ENCODE measurements at regions not wholly inside any gene's neighbourhood (a gene's known extent, or its start where the extent isn't known, plus 50 kb on each side); places are given as distances from the start of the nearest gene placed in this dataset.

DNA sequence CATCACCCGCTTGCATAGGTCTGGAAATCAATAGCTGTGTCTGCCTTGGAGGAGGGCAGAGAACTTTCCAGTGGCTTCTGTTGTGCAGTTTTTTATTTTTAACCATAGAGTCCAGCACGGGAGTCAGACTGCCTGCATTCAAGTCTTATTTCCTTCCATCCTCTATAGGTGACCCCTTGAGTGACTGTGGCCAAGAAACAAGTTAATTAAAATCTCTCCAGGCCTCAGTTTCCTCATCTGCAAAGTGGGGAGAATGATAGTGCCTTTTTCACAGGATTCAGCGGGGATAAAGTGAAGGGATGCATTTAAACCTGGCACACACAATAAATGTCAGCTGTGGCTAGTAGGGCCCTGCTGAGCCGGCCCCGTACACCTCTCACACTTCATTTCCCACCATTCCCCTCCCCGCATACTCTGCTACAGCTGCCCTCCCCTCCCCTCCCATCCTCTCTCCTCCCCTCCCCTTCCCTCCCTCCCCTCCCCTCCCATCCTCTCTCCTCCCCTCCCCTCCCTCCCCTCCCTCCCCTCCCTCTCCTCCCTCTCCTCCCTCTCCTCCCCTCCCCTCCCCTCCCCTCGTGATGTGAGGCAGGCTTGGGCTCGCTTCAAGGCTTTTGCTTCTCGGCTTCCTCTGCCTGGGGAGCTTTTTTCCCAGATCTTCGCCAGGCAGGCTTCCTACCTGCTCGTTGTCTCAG lies 150.5 kb downstream of the TFAP2C start:
- TF ChIP-seq, protein P1, sequence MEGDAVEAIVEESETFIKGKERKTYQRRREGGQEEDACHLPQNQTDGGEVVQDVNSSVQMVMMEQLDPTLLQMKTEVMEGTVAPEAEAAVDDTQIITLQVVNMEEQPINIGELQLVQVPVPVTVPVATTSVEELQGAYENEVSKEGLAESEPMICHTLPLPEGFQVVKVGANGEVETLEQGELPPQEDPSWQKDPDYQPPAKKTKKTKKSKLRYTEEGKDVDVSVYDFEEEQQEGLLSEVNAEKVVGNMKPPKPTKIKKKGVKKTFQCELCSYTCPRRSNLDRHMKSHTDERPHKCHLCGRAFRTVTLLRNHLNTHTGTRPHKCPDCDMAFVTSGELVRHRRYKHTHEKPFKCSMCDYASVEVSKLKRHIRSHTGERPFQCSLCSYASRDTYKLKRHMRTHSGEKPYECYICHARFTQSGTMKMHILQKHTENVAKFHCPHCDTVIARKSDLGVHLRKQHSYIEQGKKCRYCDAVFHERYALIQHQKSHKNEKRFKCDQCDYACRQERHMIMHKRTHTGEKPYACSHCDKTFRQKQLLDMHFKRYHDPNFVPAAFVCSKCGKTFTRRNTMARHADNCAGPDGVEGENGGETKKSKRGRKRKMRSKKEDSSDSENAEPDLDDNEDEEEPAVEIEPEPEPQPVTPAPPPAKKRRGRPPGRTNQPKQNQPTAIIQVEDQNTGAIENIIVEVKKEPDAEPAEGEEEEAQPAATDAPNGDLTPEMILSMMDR (conservative IDR thresholded peaks at IDR 0.05; ENCODE audit: low read length): no peak
- no peak for TF ChIP-seq EZH2phosphoT487 (IDR thresholded peaks at IDR 0.05; ENCODE audit: borderline replicate concordance, low read depth, low read length)

Data from OCI-LY7 (cell line).